Panc1 (cell line): ENCODE measurements at regions not wholly inside any gene's neighbourhood (a gene's known extent, or its start where the extent isn't known, plus 50 kb on each side); places are given as distances from the start of the nearest gene placed in this dataset.

Experiments
- ATAC-seq: fragments of 200-7000 bp; cut with Tn5 transposase; 2 replicates; pipeline ENCODE4 v1.9.1; 2020; ENCODE audit warnings: mild to moderate bottlenecking, moderate library complexity
- BruUV-seq: library from RNA; stranded (reverse); fragments of 400-500 nt; replicated peaks from 2 replicates; lab custom pipeline; 2021; lab: Mats Ljungman, UMichigan
- CTCF ChIA-PET: fragments of 300-600 bp; sonication (Branson Sonifier 250); formaldehyde crosslinking; loops from one replicate; lab custom pipeline; 2022; ENCODE audit warnings: antibody characterized with exemption; lab: Charles Lee
- POLR2A ChIA-PET: fragments of 300-600 bp; sonication (Branson Sonifier 250); formaldehyde crosslinking; loops from one replicate; lab custom pipeline; 2022; ENCODE audit warnings: antibody characterized with exemption; lab: Charles Lee
- DNase-seq: peaks from one replicate; pipeline ENCODE4 v3.0.0-alpha.2; 2010; ENCODE audit warnings: low read depth, low spot score
- H3K27ac ChIP-seq: 2 replicates; pipeline ENCODE4 v1.5.1; 2011; ENCODE audit warnings: mild to moderate bottlenecking, low read length, inconsistent platforms
- H3K27me3 ChIP-seq: fragments of 200-500 bp; sonication (Bioruptor generic); 2 replicates; pipeline ENCODE4 v1.6.0; 2014; ENCODE audit warnings: low read length, inconsistent platforms; ENCODE audit not compliant: control insufficient read depth, insufficient read depth
- H3K36me3 ChIP-seq: fragments of 200-500 bp; sonication (Bioruptor generic); 2 replicates; pipeline ENCODE4 v1.5.1; 2014; ENCODE audit warnings: inconsistent platforms, mild to moderate bottlenecking, low read length, moderate library complexity; ENCODE audit not compliant: control insufficient read depth, insufficient read depth
- H3K4me1 ChIP-seq: 2 replicates; pipeline ENCODE4 v1.5.1; 2011; ENCODE audit warnings: inconsistent platforms, mild to moderate bottlenecking, low read length, moderate library complexity; ENCODE audit not compliant: control insufficient read depth, insufficient read depth
- H3K4me3 ChIP-seq, 2 experiments: 2 replicates each; pipeline ENCODE4 v1.5.1; 2011 to 2012; ENCODE audit warnings: low read depth in 2 of 2, low read length in 2 of 2, mild to moderate bottlenecking in 2 of 2, inconsistent platforms in 1 of 2, moderate library complexity in 1 of 2
- H3K9me3 ChIP-seq: fragments of 200-500 bp; sonication (Bioruptor generic); 2 replicates; pipeline ENCODE4 v1.5.1; 2014; ENCODE audit warnings: low read depth, mild to moderate bottlenecking, inconsistent platforms, low read length, moderate library complexity; ENCODE audit not compliant: control insufficient read depth, insufficient read depth
- POLR2AphosphoS5 ChIP-seq: IDR thresholded peaks from 2 replicates; pipeline ENCODE4 v1.6.1; 2012; ENCODE audit warnings: mild to moderate bottlenecking, low read depth, low read length, moderate library complexity
- SIN3A ChIP-seq: IDR thresholded peaks from 2 replicates; pipeline ENCODE4 v1.6.1; 2012; ENCODE audit warnings: low read depth, mild to moderate bottlenecking, low read length, moderate library complexity, borderline replicate concordance; ENCODE audit not compliant: insufficient read depth
- TCF7L2 ChIP-seq: IDR thresholded peaks from 2 replicates; pipeline ENCODE4 v1.6.1; 2011; ENCODE audit warnings: mild to moderate bottlenecking, low read depth, low read length, inconsistent platforms
- in situ Hi-C: cut with HindIII; loops from 2 replicates; pipeline ENCODE4 v1.10.0; 2016; ENCODE audit warnings: low sequenced_read_pairs, low pct_unique_long_range_greater_than_20kb
- intact Hi-C: fragments of 100-400 bp; cut with micrococcal nuclease; formaldehyde crosslinking; loops from one replicate; pipeline ENCODE4 v1.10.0; 2022; ENCODE audit not compliant: unreplicated experiment
- TF ChIP-seq, protein P1 (sequence below), 2 experiments: IDR thresholded peaks; 2 replicates each; pipeline ENCODE4 v1.6.1; 2011 to 2012; ENCODE audit warnings: low read depth in 2 of 2, control low read depth in 1 of 2, low read length in 1 of 2, mild to moderate bottlenecking in 1 of 2, moderate library complexity in 1 of 2; ENCODE audit not compliant: insufficient read depth in 1 of 2
- TF ChIP-seq, protein P2 (sequence below): fragments of 450-650 bp; IDR thresholded peaks from 2 replicates; pipeline ENCODE4 v1.5.1; 2017; ENCODE audit warnings: mild to moderate bottlenecking

DNA sequence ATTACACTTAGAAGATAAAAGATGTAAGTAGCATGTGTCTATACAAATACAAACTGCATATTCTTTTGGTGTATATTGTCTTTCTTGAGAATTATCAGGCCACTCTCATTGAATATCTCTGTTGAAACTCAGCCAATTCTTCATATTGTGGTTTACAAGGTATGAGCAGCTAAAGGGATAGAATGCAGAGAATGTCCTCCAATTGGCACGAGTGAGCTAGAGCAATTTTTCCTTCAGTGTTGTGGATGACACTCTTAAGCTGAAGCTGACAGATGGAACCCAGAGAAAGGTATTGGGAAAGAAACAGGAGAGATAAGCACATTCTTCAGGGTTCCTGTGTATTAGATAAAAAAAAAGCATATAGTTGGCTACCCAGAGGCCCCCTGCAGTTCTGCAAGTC lies 453.1 kb downstream of the EPHA3 start:
- ATAC-seq (no peak), DNase-seq (no peak)
- H3K27me3 ChIP-seq: no peaks in the 10 kb centered on the region
- H3K27ac ChIP-seq: no peak overlapping the region
- H3K36me3 ChIP-seq: no peaks in the 10 kb centered on the region
- intact Hi-C loops: no loop called here
- no peaks in the 10 kb centered on the region for H3K9me3 ChIP-seq
- TF ChIP-seq, protein P1, sequence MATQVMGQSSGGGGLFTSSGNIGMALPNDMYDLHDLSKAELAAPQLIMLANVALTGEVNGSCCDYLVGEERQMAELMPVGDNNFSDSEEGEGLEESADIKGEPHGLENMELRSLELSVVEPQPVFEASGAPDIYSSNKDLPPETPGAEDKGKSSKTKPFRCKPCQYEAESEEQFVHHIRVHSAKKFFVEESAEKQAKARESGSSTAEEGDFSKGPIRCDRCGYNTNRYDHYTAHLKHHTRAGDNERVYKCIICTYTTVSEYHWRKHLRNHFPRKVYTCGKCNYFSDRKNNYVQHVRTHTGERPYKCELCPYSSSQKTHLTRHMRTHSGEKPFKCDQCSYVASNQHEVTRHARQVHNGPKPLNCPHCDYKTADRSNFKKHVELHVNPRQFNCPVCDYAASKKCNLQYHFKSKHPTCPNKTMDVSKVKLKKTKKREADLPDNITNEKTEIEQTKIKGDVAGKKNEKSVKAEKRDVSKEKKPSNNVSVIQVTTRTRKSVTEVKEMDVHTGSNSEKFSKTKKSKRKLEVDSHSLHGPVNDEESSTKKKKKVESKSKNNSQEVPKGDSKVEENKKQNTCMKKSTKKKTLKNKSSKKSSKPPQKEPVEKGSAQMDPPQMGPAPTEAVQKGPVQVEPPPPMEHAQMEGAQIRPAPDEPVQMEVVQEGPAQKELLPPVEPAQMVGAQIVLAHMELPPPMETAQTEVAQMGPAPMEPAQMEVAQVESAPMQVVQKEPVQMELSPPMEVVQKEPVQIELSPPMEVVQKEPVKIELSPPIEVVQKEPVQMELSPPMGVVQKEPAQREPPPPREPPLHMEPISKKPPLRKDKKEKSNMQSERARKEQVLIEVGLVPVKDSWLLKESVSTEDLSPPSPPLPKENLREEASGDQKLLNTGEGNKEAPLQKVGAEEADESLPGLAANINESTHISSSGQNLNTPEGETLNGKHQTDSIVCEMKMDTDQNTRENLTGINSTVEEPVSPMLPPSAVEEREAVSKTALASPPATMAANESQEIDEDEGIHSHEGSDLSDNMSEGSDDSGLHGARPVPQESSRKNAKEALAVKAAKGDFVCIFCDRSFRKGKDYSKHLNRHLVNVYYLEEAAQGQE (IDR thresholded peaks at IDR 0.05; ENCODE audit: insufficient read depth in 1 of 2, low read depth in 2 of 2, low read length in 1 of 2): no peak
- TF ChIP-seq SIN3A: no peak
- no peak for TF ChIP-seq POLR2AphosphoS5
- TF ChIP-seq, protein P2, sequence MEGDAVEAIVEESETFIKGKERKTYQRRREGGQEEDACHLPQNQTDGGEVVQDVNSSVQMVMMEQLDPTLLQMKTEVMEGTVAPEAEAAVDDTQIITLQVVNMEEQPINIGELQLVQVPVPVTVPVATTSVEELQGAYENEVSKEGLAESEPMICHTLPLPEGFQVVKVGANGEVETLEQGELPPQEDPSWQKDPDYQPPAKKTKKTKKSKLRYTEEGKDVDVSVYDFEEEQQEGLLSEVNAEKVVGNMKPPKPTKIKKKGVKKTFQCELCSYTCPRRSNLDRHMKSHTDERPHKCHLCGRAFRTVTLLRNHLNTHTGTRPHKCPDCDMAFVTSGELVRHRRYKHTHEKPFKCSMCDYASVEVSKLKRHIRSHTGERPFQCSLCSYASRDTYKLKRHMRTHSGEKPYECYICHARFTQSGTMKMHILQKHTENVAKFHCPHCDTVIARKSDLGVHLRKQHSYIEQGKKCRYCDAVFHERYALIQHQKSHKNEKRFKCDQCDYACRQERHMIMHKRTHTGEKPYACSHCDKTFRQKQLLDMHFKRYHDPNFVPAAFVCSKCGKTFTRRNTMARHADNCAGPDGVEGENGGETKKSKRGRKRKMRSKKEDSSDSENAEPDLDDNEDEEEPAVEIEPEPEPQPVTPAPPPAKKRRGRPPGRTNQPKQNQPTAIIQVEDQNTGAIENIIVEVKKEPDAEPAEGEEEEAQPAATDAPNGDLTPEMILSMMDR: no peak
- TF ChIP-seq TCF7L2: no peak
- H3K4me1 ChIP-seq: no peaks in the 10 kb centered on the region
- in situ Hi-C loops: no loop called here
- ChIA-PET CTCF (no interaction called here), POLR2A (no interaction called here)
- BruUV-seq: no TSS peak
- no peak overlapping the region for H3K4me3 ChIP-seq

DNA sequence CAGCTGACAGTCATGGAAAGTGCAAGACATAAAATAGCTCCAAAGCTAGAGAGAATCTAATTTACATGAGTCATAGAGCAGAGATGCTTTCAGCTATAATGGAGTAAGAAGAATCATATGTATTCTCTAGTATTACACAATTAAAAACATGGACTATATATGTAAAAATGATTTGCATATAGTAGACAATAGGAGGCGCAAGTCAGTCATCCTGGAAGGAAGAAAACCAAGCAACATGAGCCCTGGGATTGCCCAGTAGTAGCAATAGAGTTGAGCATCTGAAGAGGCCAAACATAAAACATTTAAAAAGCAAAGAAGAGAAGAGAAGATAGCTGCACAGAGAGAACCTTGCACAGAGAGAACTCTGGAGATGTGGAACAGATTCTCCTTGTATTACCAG lies 455.0 kb downstream of the EPHA3 start:
- Histone ChIP-seq H3K4me1 (no peaks in the 10 kb centered on the region), H3K27me3 (no peaks in the 10 kb centered on the region), H3K36me3 (no peaks in the 10 kb centered on the region), H3K4me3 (no peak overlapping the region), H3K27ac (no peak overlapping the region), H3K9me3 (no peaks in the 10 kb centered on the region)
- no TSS peak for BruUV-seq
- no peak for ATAC-seq
- ChIA-PET CTCF (no interaction called here), POLR2A (no interaction called here)
- intact Hi-C loops (no loop called here), in situ Hi-C loops (no loop called here)
- no peak for DNase-seq
- TF ChIP-seq, protein P2: no peak
- TF ChIP-seq POLR2AphosphoS5: no peak
- TF ChIP-seq, protein P1 (IDR thresholded peaks at IDR 0.05; ENCODE audit: insufficient read depth in 1 of 2, low read depth in 2 of 2, low read length in 1 of 2): no peak
- no peak for TF ChIP-seq TCF7L2
- TF ChIP-seq SIN3A: no peak
